Karpas-422 (cell line): ENCODE measurements at regions not wholly inside any gene's neighbourhood (a gene's known extent, or its start where the extent isn't known, plus 50 kb on each side); places are given as distances from the start of the nearest gene placed in this dataset.

Source experiments
- DNase-seq: peaks from one replicate; pipeline ENCODE4 v3.0.0-alpha.2; 2015
- H2AFZ ChIP-seq: fragments of 200-600 bp; sonication (generic); 2 replicates; pipeline ENCODE4 v1.6.1; 2014; ENCODE audit warnings: antibody characterized with exemption, low read length, mixed read lengths
- H3K27ac ChIP-seq: fragments of 200-600 bp; sonication (generic); 2 replicates; pipeline ENCODE4 v1.5.1; 2014; ENCODE audit warnings: mild to moderate bottlenecking, low read length, moderate library complexity
- H3K27me3 ChIP-seq: fragments of 200-600 bp; sonication (generic); 2 replicates; pipeline ENCODE4 v1.6.1; 2014; ENCODE audit warnings: low read length, mixed read lengths
- H3K36me3 ChIP-seq: fragments of 200-600 bp; sonication (generic); 2 replicates; pipeline ENCODE4 v1.6.1; 2014; ENCODE audit warnings: low read length, mixed read lengths; ENCODE audit not compliant: insufficient read depth
- H3K4me1 ChIP-seq: fragments of 200-600 bp; sonication (generic); 2 replicates; pipeline ENCODE4 v1.6.1; 2014; ENCODE audit warnings: mild to moderate bottlenecking, low read length, mixed read lengths
- H3K4me2 ChIP-seq: fragments of 200-600 bp; sonication (generic); 2 replicates; pipeline ENCODE4 v1.6.1; 2014; ENCODE audit warnings: low read length, low read depth, mild to moderate bottlenecking; ENCODE audit not compliant: poor library complexity, severe bottlenecking
- H3K4me3 ChIP-seq: fragments of 200-600 bp; sonication (generic); 2 replicates; pipeline ENCODE4 v1.5.1; 2014; ENCODE audit warnings: mild to moderate bottlenecking, antibody characterized with exemption, low read length, mixed read lengths
- H3K79me2 ChIP-seq: fragments of 200-600 bp; sonication (generic); 2 replicates; pipeline ENCODE4 v1.6.1; 2014; ENCODE audit warnings: mild to moderate bottlenecking, low read length, mixed read lengths
- H3K9ac ChIP-seq: fragments of 200-600 bp; sonication (generic); 2 replicates; pipeline ENCODE4 v1.6.0; 2014; ENCODE audit warnings: low read length
- H3K9me2 ChIP-seq: fragments of 200-600 bp; sonication (generic), shearing (Covaris generic); replicated peaks from 2 replicates; pipeline ENCODE4 v1.6.0; 2014; ENCODE audit warnings: mild to moderate bottlenecking, low read length, moderate library complexity; ENCODE audit not compliant: insufficient read depth
- H3K9me3 ChIP-seq: fragments of 300-700, 200-600 bp; sonication (generic); 2 replicates; pipeline ENCODE4 v1.6.1; 2014; ENCODE audit warnings: low read length, mixed read lengths
- H4K20me1 ChIP-seq: fragments of 200-600 bp; sonication (generic); 2 replicates; pipeline ENCODE4 v1.6.1; 2014; ENCODE audit warnings: mild to moderate bottlenecking, antibody characterized with exemption, low read length, low read depth; ENCODE audit not compliant: insufficient read depth

DNA sequence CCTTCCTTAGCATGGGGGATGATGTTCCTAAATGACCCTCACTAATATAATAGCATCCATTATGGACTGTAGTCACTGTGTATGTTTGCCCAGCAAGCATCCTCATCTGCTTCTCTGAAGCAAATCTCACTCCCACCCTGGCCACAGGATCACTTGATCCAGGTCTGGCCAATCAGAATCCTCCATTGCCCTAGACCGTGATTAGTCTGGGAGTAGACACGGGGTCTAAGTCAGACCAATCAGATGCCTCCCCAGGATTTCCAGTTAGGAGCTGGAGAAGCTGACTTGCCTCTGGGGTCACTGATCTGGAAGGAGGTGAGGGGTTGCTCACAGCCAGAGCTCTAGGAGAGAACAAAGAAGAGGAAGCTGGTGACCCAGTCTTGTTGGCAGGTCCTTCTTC is 153.9 kb downstream of the DHX35 start:
- Histone ChIP-seq H3K9me3 (no peaks in the 10 kb centered on the region), H3K79me2 (no peaks in the 10 kb centered on the region), H3K4me3 (no peak overlapping the region), H3K27me3 (0 out of 2 replicates have a peak, but pooled peaks cover 2% of the 10 kb centered on the region), H3K36me3 (no peaks in the 10 kb centered on the region), H3K9ac (no peak overlapping the region), H4K20me1 (no peaks in the 10 kb centered on the region), H3K4me1 (peaks cover 4% of the 10 kb centered on the region; the same call in 1 of the 2 replicates), H3K4me2 (no peak overlapping the region), H2AFZ (no peak overlapping the region), H3K27ac (no peak overlapping the region), H3K9me2 (no peaks in the 10 kb centered on the region)
- peak; percentile 44 for DNase-seq

GRCh38 chr20:39112178-39112743 is 150.1 kb downstream of the DHX35 start:
- Histone ChIP-seq H3K4me3 (no peak overlapping the region), H4K20me1 (no peaks in the 10 kb centered on the region), H3K79me2 (no peaks in the 10 kb centered on the region), H2AFZ (no peak overlapping the region), H3K4me1 (no peaks in the 10 kb centered on the region), H3K9ac (no peak overlapping the region), H3K9me2 (no peaks in the 10 kb centered on the region), H3K9me3 (no peaks in the 10 kb centered on the region), H3K4me2 (no peak overlapping the region), H3K27me3 (0 out of 2 replicates have a peak, but pooled peaks cover 2% of the 10 kb centered on the region), H3K36me3 (no peaks in the 10 kb centered on the region), H3K27ac (no peak overlapping the region)
- peak; percentile 66 for DNase-seq

DNA sequence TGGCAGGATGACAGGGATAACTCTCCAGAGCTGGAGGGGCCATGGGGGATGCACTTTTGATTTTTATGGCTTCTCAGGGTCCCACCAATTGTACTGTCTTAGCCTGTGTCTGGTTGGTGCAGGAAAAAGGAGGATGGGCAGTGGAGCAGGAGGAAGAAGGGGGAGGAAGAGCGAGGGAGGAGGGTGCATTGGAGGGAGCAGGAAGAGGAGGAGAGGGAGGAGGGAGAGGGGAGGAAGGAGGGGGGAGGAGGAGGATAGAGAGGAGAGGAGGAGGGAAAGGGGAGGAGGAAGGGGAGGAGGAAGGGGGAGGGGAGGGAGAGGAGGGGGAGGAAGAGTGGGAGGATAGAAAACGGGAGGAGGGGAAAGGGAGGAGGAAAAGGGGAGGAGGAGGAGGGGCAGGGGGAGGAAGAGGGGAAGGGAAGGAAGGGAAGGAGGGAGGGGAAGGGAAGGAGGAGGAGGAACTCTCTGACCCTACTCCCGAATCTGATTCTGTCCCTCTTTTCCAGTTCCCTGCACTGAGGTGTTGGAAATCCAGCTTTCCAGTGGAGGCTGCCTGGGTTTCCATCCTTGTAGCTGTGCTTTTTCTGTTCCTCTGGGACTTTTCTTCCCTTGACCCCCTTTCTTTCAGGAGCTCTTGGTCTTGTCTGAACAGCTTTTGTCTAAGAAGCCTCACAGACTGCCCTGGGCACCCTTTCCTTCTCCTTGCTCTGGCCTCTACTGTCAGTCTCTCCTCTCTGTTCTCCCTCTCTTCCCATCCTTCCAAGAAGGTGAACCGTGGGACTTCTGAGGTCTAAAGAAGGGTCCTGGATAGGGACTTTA is 149.4 kb downstream of the DHX35 start:
- Histone ChIP-seq H3K9ac (no peak overlapping the region), H3K79me2 (no peaks in the 10 kb centered on the region), H2AFZ (no peak overlapping the region), H3K9me3 (no peaks in the 10 kb centered on the region), H3K4me1 (no peaks in the 10 kb centered on the region), H4K20me1 (no peaks in the 10 kb centered on the region), H3K4me2 (no peak overlapping the region), H3K27me3 (no peaks in the 10 kb centered on the region), H3K36me3 (no peaks in the 10 kb centered on the region), H3K4me3 (no peak overlapping the region), H3K27ac (no peak overlapping the region), H3K9me2 (no peaks in the 10 kb centered on the region)
- no peak for DNase-seq

DNA sequence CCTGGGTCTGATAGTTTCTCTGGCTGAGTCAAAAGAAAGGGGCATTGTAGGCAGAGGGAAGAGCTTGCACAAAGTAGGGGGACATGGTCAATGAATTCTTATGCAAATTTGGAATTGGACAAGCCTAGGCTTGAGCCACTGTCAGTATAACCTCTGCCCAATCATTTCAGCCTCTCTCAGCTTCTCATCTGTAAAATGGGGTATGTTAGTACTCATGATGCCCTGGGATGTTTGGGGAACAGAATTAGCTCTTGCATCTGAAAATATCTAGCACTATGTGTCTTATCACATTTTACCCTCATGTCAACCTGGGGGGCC is 148.6 kb downstream of the DHX35 start:
- no peaks in the 10 kb centered on the region for H3K79me2 ChIP-seq
- H3K4me2 ChIP-seq, result no peak overlapping the region
- no peaks in the 10 kb centered on the region for H3K27me3 ChIP-seq
- H3K9me2 ChIP-seq, result no peaks in the 10 kb centered on the region
- no peak overlapping the region for H3K27ac ChIP-seq
- no peaks in the 10 kb centered on the region for H4K20me1 ChIP-seq
- H2AFZ ChIP-seq, result no peak overlapping the region
- no peaks in the 10 kb centered on the region for H3K4me1 ChIP-seq
- H3K4me3 ChIP-seq, result no peak overlapping the region
- no peak overlapping the region for H3K9ac ChIP-seq
- H3K36me3 ChIP-seq, result no peaks in the 10 kb centered on the region
- no peak for DNase-seq
- H3K9me3 ChIP-seq, result no peaks in the 10 kb centered on the region

DNA sequence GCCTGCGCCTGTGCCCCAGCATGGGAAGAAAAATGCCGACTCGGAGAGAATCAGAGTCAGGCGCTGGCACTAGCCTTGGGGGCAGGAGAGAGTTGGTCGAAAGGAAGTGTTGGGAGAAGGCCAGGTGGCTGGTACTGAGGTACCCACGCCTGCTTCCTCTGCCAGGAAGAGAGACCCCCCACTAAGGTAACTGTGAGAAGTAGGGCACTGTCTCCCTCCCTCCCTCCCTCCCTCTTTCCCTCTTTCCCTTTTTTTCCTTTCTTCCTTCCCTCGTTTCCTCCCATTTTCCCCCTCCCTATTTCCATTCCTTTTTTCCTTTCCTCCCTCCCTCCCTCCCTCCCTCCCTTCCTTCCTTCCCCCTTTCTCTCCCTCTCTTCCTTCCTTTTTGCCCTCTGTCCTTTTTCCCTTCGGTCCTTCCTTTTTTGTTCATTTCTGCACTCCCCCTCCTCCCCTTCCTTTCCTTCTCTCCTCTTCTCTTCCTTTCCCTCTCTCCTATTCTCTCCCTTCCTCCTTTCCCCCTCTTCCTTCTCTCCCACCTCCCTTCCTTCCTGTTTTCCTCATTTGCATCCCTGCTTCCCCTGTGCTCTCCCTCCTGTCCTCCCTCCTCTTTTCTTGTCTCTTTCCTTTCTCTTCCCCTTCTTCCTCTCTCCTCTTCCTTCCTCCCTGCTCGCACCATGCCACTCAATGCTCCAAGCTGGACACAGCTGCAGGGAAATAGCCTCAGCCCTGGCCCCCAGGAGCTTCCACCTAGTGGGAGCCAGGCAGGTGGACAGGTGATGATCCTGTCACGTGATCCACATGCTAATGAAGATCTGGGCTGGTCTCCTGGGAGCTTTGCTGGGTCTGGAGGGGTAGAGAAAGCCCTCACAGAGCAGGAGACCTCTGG is 148.0 kb downstream of the DHX35 start:
- no peak overlapping the region for H3K4me2 ChIP-seq

DNA sequence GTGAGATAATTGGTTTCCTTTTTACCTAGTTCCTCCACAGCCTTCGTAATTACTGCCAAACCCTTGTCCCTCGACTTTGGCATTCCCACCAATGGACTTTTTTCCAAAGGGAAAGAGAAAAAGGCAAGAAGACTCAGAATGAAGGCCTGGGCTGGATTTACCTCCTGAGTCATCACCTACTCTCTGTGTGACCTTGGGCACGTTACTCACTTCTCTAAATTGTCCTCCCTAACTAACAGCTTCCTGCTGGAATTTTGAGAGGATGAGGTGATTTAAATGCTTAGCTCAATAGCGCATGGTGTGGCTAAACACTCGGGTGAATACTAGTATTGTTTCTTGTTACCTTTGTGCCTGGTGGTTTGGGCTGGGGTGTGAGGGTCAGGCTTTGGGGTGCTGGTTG is 146.6 kb downstream of the DHX35 start:
- H3K27ac ChIP-seq, result no peak overlapping the region
- no peaks in the 10 kb centered on the region for H4K20me1 ChIP-seq
- H3K4me1 ChIP-seq, result no peaks in the 10 kb centered on the region
- no peak overlapping the region for H3K4me2 ChIP-seq
- H3K27me3 ChIP-seq, result no peaks in the 10 kb centered on the region
- no peaks in the 10 kb centered on the region for H3K9me2 ChIP-seq
- no peaks in the 10 kb centered on the region for H3K9me3 ChIP-seq
- H3K9ac ChIP-seq, result no peak overlapping the region
- no peaks in the 10 kb centered on the region for H3K36me3 ChIP-seq
- no peak overlapping the region for H3K4me3 ChIP-seq
- no peak overlapping the region for H2AFZ ChIP-seq
- no peak for DNase-seq
- H3K79me2 ChIP-seq, result no peaks in the 10 kb centered on the region

More for the DNA sequence above, 148.0 kb downstream of the DHX35 start:
- Histone ChIP-seq H3K9me3 (no peaks in the 10 kb centered on the region), H3K79me2 (no peaks in the 10 kb centered on the region), H3K4me3 (no peak overlapping the region), H3K4me1 (no peaks in the 10 kb centered on the region), H2AFZ (no peak overlapping the region), H3K27me3 (no peaks in the 10 kb centered on the region), H4K20me1 (no peaks in the 10 kb centered on the region), H3K36me3 (no peaks in the 10 kb centered on the region), H3K9ac (no peak overlapping the region), H3K9me2 (no peaks in the 10 kb centered on the region), H3K27ac (no peak overlapping the region)
- DNase-seq, result no peak

DNA sequence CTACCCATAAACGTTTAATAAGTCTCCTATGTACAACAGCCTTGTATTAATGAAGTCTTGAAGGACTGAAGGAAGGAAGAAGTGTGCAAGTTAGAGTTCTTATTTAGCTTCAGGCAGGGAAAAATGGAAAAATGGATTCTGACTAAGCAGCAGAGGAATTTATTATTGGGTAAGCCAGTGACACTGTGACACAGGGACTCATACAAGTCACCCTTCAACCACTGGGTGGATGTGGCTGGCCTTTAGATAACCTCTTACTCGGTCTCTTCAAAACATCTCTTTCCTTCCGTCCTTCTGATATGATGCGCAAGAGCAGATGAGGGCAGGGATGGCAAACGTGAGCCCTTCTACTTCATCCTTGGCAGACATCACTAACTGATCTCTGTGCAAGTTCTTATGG is 145.6 kb downstream of the DHX35 start:
- Histone ChIP-seq H3K36me3 (no peaks in the 10 kb centered on the region), H3K9ac (no peak overlapping the region), H3K9me3 (no peaks in the 10 kb centered on the region), H3K27me3 (no peaks in the 10 kb centered on the region), H3K4me1 (no peaks in the 10 kb centered on the region), H2AFZ (no peak overlapping the region), H3K4me2 (no peak overlapping the region), H4K20me1 (no peaks in the 10 kb centered on the region), H3K9me2 (no peaks in the 10 kb centered on the region), H3K4me3 (no peak overlapping the region), H3K79me2 (no peaks in the 10 kb centered on the region), H3K27ac (no peak overlapping the region)
- no peak for DNase-seq

- Histone ChIP-seq H3K79me2 (no peaks in the 10 kb centered on the region), H2AFZ (no peak overlapping the region), H3K9me2 (no peaks in the 10 kb centered on the region), H3K4me1 (no peaks in the 10 kb centered on the region), H3K9ac (no peak overlapping the region), H3K36me3 (no peaks in the 10 kb centered on the region), H3K9me3 (no peaks in the 10 kb centered on the region), H3K27me3 (no peaks in the 10 kb centered on the region), H3K4me3 (no peak overlapping the region), H3K27ac (no peak overlapping the region), H4K20me1 (no peaks in the 10 kb centered on the region), H3K4me2 (no peak overlapping the region)
- DNase-seq, result no peak
These were observed 144.6 kb downstream of the DHX35 start for GRCh38 chr20:39106791-39107190.
